GM10248 (cell line): ENCODE measurements at regions not wholly inside any gene's neighbourhood (a gene's known extent, or its start where the extent isn't known, plus 50 kb on each side); places are given as distances from the start of the nearest gene placed in this dataset.

Experiments
- CTCF ChIA-PET: fragments of 300-600 bp; sonication (Branson Sonifier 250); formaldehyde crosslinking; extraction: SDS; loops from one replicate; lab custom pipeline; 2021; ENCODE audit warnings: antibody characterized with exemption; lab: Yijun Ruan, JAX
- POLR2A ChIA-PET: fragments of 350-650 bp; sonication (Branson Sonifier 250); formaldehyde crosslinking; extraction: SDS; loops from one replicate; lab custom pipeline; 2020; ENCODE audit warnings: antibody characterized with exemption; lab: Yijun Ruan, JAX
- DNase-seq: peaks from one replicate; pipeline ENCODE4 v3.0.0; 2012; ENCODE audit errors: extremely low spot score
- TF ChIP-seq, protein P1 (sequence below): IDR thresholded peaks from 2 replicates; pipeline ENCODE4 v1.5.1; 2012; ENCODE audit warnings: mild to moderate bottlenecking, low read depth; ENCODE audit errors: extremely low read depth, missing control alignments, control extremely low read depth

DNA sequence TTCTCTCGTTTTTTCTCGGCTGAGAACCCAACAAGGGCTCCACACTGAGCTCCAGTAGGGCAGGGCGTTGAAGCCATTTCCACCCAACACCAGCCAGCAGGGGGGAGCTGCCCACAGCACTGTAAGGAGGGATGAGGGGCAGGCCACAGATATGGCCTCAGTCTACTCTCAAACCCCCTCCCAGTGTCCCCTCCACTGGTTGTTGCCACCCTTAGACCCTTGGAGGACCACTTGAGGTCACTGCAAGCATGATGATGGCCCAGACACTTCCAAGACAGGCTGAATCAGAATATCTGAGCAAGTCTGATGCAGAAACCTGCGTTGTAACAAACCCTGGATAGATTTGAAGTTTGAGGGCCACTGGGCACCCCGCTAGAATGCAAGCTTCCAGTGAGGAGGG lies 217.0 kb upstream of the CST7 start:
- ChIA-PET POLR2A (no interaction called here), CTCF (interaction anchor here (1.0 kb wide), 1 partner anchor 10 kb away, joined by 3 read pairs; no protein-coding TSS in a partner anchor)
- no peak for DNase-seq
- TF ChIP-seq, protein P1, sequence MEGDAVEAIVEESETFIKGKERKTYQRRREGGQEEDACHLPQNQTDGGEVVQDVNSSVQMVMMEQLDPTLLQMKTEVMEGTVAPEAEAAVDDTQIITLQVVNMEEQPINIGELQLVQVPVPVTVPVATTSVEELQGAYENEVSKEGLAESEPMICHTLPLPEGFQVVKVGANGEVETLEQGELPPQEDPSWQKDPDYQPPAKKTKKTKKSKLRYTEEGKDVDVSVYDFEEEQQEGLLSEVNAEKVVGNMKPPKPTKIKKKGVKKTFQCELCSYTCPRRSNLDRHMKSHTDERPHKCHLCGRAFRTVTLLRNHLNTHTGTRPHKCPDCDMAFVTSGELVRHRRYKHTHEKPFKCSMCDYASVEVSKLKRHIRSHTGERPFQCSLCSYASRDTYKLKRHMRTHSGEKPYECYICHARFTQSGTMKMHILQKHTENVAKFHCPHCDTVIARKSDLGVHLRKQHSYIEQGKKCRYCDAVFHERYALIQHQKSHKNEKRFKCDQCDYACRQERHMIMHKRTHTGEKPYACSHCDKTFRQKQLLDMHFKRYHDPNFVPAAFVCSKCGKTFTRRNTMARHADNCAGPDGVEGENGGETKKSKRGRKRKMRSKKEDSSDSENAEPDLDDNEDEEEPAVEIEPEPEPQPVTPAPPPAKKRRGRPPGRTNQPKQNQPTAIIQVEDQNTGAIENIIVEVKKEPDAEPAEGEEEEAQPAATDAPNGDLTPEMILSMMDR: no peak

GRCh38 chr20:24732599-24732998 lies 216.5 kb upstream of the CST7 start:
- DNase-seq: no peak
- ChIA-PET CTCF (interaction anchor here (1.0 kb wide), 1 partner anchor 9 kb away, joined by 3 read pairs; no protein-coding TSS in a partner anchor), POLR2A (no interaction called here)
- TF ChIP-seq, protein P1: no peak

GRCh38 chr20:24733416-24733815 lies 215.7 kb upstream of the CST7 start:
- ChIA-PET POLR2A (no interaction called here), CTCF (no interaction called here)
- TF ChIP-seq, protein P1: no peak
- no peak for DNase-seq

GRCh38 chr20:24734139-24734538 lies 214.9 kb upstream of the CST7 start:
- POLR2A ChIA-PET: no interaction called here
- DNase-seq: no peak
- TF ChIP-seq, protein P1: no peak
- CTCF ChIA-PET: interaction anchor here (1.6 kb wide), 1 partner anchor 8 kb away, joined by 6 read pairs; no protein-coding TSS in a partner anchor

- ChIA-PET POLR2A (no interaction called here), CTCF (interaction anchor here (1.6 kb wide), 1 partner anchor 9 kb away, joined by 6 read pairs; no protein-coding TSS in a partner anchor)
- DNase-seq: no peak
- TF ChIP-seq, protein P1: no peak
Observed at GRCh38 chr20:24735263-24735662, 213.8 kb upstream of the CST7 start.

DNA sequence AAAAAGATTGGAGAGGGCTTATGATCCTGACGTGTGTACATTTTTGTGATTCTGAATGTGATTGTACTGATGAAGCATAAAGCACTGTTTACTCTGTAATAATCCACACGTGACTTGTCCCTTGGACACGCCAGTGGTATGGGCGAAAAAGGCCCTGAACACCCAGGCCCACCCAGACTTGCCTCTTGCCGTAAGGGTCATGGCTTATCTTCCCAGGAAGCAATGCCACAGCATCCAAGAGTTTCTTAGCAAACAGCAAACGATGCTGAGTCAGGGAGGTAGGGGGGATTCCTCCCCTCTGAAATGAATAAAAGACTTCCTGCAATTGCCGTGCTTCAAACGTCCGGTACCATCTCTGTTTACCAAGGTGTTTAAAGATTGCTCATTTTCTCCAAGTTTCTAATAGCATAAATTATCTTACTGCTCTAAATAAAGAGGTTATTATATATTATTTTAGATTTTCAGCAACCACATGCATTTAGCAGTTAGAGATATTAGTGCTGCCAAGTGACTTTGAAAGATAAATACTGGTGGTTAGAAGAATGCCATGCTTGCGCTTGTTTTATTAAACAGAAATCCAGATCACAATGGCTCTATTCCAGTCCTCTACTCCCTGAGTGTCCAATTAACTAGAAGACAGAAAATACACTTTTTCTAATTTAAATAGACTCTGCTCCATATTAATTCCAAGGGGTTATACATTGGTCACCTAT lies 212.8 kb upstream of the CST7 start:
- no peak for DNase-seq
- TF ChIP-seq, protein P1: no peak
- ChIA-PET POLR2A (no interaction called here), CTCF (no interaction called here)
